ENCODE measurements at regions not wholly inside any gene's neighbourhood (a gene's known extent, or its start where the extent isn't known, plus 50 kb on each side); places are given as distances from the start of the nearest gene placed in this dataset.
"Not testable (repeated sequence)": the region's sequence is repeated elsewhere in the genome, so short reads cannot be mapped to it uniquely, and the experiment has no call there.

GRCh38 chr3:82240322-82240721 is 478.9 kb upstream of the GBE1 start:
- DNase-seq = no peak

GRCh38 chr3:82236257-82236656 is 474.8 kb upstream of the GBE1 start:
- no peak for DNase-seq

GRCh38 chr3:82229397-82229796 is 468.0 kb upstream of the GBE1 start:
- no peak for DNase-seq

- DNase-seq = no peak
Observed at GRCh38 chr3:82224661-82225060, 463.2 kb upstream of the GBE1 start.

GRCh38 chr3:82222401-82222800 is 461.0 kb upstream of the GBE1 start:
- no peak for DNase-seq

- DNase-seq = no peak
Observed at GRCh38 chr3:82217571-82217970, 456.1 kb upstream of the GBE1 start.

GRCh38 chr3:82208002-82208710 is 446.7 kb upstream of the GBE1 start:
- no peak for DNase-seq

- DNase-seq = no peak
Observed at GRCh38 chr3:82202269-82202668, 440.8 kb upstream of the GBE1 start.

GRCh38 chr3:82201316-82201715 is 439.9 kb upstream of the GBE1 start:
- no peak for DNase-seq

GRCh38 chr3:82198009-82198408 is 436.6 kb upstream of the GBE1 start:
- DNase-seq = no peak

- no peak for DNase-seq
Observed at GRCh38 chr3:82196645-82197044, 435.2 kb upstream of the GBE1 start.

GRCh38 chr3:82194870-82195269 is 433.4 kb upstream of the GBE1 start:
- no peak for DNase-seq

- no peak for DNase-seq
Observed at GRCh38 chr3:82186017-82186416, 424.6 kb upstream of the GBE1 start.

- no peak for DNase-seq
Observed at GRCh38 chr3:82179291-82179690, 417.8 kb upstream of the GBE1 start.

- no peak for DNase-seq
Observed at GRCh38 chr3:82178291-82178690, 416.8 kb upstream of the GBE1 start.

- no peak for DNase-seq
Observed at GRCh38 chr3:82177774-82178173, 416.3 kb upstream of the GBE1 start.

GRCh38 chr3:82165266-82165665 is 403.8 kb upstream of the GBE1 start:
- no peak for DNase-seq

GRCh38 chr3:82163907-82164520 is 402.6 kb upstream of the GBE1 start:
- no peak for DNase-seq

GRCh38 chr3:82157952-82158351 is 396.5 kb upstream of the GBE1 start:
- no peak for DNase-seq

GRCh38 chr3:82153892-82154291 is 392.4 kb upstream of the GBE1 start:
- DNase-seq = not testable (repeated sequence)

GRCh38 chr3:82145742-82146141 is 384.3 kb upstream of the GBE1 start:
- DNase-seq = no peak

GRCh38 chr3:82144811-82145210 is 383.4 kb upstream of the GBE1 start:
- DNase-seq = no peak

GRCh38 chr3:82143661-82144412 is 382.4 kb upstream of the GBE1 start:
- DNase-seq = no peak

GRCh38 chr3:82141592-82141991 is 380.1 kb upstream of the GBE1 start:
- no peak for DNase-seq

Data from CD4-positive, alpha-beta T cell treated with Interleukin-10 for 1 hour (primary cell).